ENCODE measurements at regions not wholly inside any gene's neighbourhood (a gene's known extent, or its start where the extent isn't known, plus 50 kb on each side); places are given as distances from the start of the nearest gene placed in this dataset.
"Not testable (repeated sequence)": the region's sequence is repeated elsewhere in the genome, so short reads cannot be mapped to it uniquely, and the experiment has no call there.

DNA sequence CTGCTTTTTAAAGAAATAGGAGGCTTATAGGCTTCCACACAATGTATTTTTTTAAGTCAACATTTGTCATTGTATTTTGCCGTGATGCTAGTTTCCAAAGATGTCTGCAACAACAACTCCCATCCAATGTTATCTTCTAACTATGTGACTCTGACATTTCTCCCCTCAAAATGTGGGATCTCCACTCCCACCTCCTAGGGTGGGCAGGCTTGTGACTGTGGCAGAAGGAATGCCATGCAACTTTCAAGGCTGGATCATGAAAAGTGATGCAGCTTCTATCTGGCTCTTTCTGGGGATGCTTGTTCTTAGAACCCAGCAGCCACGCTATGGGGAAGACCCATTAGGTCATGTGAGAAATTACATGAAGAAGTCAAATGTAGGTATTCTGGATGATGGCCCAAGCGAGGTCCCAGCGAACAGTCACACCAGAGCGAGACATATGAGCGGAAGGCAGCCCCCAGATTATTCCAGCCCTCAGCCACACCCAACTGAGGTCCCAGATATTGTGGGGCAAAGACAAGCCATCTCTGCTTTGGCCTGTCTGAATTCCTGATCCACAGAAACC is 124.3 kb downstream of the BDH1 start:
- DNase-seq (ENCODE audit: low read depth in 2 of 2), result no peak

DNA sequence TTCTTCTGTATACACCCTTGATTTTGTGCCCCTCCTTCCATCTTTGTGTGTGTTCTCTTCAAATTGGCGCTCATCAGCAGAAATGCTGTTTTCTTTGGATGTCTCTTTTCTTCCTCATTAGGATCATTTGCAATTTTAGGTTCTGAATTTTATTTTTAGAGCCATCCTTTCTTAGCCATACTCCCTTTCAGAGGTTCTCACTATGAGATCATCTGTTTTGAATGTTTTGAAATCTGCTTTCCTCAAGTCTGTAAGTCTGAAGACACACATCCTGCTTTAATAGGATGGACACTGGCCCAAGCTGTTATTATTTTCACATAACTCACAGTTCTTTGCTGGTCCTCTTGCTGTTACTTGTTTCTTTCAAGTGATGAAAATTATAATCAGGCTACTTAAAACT is 124.8 kb downstream of the BDH1 start:
- DNase-seq (ENCODE audit: low read depth in 2 of 2), result no peak

DNA sequence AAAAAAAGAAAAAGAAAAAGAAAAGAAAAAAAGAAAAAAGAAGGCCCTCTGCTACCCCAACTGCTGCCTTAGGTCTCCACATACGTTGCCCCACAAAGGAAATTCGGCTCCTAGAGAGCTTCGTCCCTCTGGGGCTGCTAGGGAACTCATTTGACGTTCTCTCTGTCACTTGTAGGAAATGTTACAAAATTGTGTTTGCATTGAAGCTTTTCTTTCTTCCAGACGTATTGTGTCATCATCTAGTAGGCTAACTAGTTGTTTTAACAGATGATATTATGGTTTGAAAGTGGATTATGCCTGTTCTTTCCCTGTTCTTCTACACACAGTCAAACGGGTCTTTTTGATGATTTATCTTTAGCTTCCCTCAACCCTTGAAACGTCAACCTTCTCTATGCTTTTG is 125.3 kb downstream of the BDH1 start:
- no peak for DNase-seq (ENCODE audit: low read depth in 2 of 2)

GRCh38 chr3:197428952-197429351 is 126.8 kb downstream of the BDH1 start:
- no peak for DNase-seq (ENCODE audit: low read depth in 2 of 2)

- peak; percentile 30 to 67 for DNase-seq (ENCODE audit: low read depth in 2 of 2)
These were observed 127.5 kb downstream of the BDH1 start for GRCh38 chr3:197428117-197428801.

DNA sequence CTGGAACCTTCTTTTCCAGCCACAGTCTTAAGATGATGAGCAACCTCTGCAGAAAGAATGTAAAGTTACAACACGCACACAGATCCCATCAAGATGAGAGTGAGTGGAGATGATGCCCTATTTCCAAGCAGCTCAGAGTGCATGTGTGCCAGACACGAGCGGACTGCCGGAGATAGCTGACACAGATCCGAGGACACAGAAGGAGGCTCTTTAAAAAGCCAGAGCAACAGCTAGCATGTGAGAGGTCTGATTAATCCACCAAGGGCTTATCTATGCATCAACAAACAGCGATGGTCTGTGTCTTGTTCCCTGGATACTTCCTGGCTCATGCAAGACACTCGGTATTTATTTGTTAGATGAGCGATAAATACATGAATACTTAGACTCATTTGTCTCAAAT is 128.6 kb upstream of the DLG1 start:
- no peak for DNase-seq (ENCODE audit: low read depth in 2 of 2)

- DNase-seq (ENCODE audit: low read depth in 2 of 2), result no peak
These were observed 127.7 kb upstream of the DLG1 start for GRCh38 chr3:197426121-197426566.

DNA sequence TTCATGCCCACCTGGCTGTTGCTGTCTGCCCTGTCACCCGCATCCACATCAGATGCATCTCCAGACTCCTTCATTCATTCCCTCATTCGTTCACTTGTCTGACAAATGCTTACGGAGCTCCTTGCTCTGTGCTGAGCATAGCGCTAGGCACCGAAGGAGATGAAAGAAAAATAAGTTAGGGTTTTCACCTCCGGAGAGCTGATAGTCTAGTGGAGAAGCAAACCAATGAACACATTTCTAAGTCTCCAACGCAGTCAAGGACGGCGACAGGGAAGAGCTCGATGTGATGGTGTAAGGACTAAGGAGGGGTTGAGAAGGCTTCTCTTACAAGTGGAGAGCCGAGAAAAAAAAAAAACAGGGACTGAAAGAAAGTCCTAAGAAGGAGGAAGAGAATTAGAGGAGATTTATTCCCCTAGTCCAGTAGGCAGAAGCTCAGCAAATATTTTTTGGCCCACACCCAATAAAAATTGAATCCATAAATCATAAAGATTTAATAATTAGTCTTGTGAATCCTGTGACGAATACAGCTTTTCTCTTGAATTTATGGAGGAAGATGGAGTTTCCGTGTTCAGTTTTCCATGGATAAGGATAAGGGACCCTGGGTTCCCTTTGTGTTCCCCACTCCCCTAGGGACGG is 127.2 kb upstream of the DLG1 start:
- DNase-seq (ENCODE audit: low read depth in 2 of 2), result no peak

DNA sequence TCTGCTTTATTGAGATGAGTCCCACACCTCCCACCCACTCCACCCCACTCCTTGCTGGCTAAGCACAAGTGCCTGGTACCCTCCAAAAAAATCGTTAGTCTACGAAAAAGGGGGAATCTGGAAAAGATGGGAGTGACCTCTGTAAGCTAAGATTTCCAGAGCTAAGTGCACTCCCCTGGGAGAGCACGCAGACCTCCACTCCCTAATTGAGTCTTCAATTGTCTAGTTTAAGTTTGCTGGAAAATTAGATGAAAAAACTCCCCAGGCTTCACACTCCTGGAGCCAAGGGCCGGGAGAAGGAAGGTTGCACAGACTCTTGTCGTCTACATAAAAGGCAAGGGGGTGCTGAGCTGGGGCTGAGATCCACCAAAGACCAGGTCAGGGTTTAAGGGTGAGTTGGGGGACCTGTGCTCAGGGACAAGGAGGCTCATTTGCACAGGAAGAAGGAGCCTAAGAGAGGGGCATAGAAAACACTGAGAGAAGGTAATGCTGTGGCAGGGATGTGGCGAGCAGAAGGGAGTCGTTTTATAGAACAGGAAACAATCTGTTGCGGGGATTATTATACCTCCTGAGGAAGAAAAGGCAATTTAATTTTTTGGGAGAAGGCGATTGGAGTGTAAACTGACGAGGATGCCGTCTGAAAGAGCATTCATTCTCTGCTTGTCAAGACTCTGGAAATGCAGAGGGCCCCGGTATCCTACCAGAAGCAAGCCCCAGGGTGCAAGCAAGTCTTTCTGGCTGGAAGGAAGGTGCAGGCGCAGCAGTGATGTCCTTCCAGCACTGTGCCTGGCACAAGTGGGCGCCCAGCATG is 126.5 kb upstream of the DLG1 start:
- DNase-seq (ENCODE audit: low read depth in 2 of 2), result no peak

DNA sequence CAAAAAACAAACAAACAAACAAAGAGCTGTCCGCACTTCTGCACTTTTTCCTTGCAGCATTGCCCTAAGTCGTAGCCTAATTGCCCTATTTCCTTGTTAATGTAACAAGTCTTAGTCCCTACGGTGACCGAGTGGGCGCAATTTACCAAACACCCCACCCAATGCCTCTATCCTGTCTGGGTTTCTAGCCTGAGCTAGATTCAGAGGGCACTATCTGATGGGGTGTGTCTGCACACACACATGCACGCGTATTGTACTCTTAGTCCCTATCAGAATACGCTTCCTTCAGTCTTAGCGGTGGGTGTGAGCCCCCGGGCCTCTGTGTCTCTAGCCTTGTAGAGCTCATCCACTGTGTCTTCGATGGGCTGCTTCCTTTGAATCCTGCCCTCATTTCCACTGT is 125.9 kb upstream of the DLG1 start:
- DNase-seq (ENCODE audit: low read depth in 2 of 2), result no peak

DNA sequence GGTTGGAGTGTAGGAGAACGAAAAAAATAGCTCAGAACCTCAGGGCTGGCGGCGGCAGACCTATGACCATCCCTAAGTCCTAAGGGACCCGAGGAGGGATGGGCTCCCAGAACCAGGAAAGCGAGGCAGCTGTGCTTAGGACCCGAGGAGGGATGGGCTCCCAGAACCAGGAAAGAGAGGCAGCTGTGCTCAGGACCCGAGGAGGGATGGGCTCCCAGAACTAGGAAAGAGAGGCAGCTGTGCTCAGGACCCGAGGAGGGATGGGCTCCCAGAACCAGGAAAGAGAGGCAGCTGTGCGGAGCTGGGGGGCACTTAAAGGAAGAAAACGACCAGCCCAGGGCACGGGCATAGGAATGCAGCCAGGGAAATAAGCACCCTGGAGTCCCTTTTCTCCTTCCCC is 125.0 kb upstream of the DLG1 start:
- no peak for DNase-seq (ENCODE audit: low read depth in 2 of 2)

GRCh38 chr3:197422506-197422905 is 124.1 kb upstream of the DLG1 start:
- no peak for DNase-seq (ENCODE audit: low read depth in 2 of 2)

GRCh38 chr3:197421021-197421420 is 122.6 kb upstream of the DLG1 start:
- no peak for DNase-seq (ENCODE audit: low read depth in 2 of 2)

DNA sequence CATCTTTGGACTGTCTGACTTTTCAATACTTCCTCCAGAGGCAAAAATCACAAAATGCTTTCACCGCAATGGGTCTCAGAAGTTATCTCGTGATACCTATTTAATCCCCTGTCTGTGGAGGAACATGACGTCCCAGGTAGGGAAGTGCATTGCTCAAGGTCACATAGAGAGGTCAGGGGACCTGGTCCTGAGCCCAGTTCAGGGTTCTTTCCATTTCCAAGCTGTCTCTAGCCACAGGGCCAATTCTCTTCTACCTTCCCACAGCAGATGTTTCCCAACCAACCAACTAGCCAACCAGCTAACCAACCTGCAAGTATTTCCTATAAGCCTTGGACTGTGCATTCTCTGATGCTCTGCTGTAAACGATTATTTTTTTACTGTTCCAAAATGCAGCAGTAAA is 122.2 kb upstream of the DLG1 start:
- DNase-seq (ENCODE audit: low read depth in 2 of 2), result no peak

DNA sequence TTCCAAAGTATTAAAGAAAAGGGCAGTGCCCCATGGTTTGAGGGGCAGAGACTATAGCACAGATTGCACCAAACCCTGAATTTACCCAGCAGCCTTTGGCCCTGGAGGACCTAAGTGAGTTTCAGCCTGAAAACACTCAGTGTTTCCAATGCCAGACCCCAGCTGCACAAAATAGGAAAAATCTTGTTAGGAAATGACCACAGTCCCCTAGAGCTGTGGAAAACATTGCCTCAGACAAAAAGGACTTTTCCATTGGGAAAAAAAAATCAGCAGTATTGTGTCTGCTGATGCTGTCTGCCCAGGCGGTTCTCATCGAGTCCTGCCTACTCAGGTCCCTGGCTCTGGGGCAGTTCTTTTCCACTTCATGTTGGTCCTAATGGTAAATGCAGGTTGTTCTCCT is 121.7 kb upstream of the DLG1 start:
- DNase-seq (ENCODE audit: low read depth in 2 of 2), result no peak

DNA sequence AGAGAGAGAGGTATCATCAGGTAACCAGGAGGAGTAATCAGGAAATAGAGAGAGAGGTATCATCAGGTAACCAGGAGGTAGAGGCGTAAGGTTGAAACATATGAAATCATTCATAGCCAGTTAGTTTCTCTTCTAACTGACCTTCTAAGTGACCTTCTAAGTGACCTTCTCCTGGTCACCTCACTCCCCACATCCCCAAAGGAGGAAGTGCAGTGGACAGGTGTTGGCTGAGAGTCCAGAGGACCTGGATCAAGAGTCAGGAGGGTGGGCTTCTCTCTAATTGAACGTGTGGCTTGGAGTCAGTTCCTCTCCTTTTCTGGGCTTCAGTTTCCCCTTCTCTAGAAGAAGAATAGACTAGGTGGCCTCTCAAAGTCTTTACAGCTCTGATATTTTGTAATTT is 121.3 kb upstream of the DLG1 start:
- DNase-seq (ENCODE audit: low read depth in 2 of 2), result no peak

DNA sequence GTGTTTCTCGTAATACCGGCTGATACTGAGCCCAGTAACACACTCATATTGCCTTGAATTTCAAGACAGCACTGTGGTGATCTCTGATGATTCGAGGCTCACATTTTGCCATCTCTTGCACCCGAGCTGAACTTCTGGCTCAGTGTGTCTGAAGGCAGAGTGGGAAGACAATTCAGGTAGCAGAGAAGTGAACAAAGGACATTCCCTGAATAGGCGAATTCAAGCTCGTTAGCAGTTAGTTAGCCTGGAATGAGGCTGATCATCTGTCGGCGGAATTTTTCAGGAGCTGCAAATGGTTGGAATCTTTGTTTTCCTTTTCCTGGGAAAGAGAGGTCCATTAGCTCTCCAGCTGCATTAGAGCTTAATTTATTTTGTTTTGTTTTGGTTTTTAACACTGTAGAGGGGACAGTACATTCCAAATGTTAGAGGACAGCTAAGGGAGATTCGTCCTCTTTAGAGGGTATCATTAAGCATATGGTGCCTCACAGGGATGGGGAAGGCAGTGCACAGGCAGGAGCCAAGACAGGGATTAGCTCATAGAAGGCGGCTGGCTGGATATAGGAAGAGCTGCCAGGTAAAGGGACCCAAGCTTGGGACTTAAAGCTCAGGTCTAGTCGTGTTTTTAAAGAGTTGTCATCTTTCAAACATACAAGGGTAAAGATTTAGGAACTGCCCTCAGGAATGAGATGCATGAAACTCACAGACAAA is 119.7 kb upstream of the DLG1 start:
- no peak for DNase-seq (ENCODE audit: low read depth in 2 of 2)

- DNase-seq (ENCODE audit: low read depth in 2 of 2), result no peak
These were observed 119.0 kb upstream of the DLG1 start for GRCh38 chr3:197417441-197417840.

GRCh38 chr3:197411899-197412298 is 113.5 kb upstream of the DLG1 start:
- DNase-seq (ENCODE audit: low read depth in 2 of 2), result not testable (repeated sequence)

DNA sequence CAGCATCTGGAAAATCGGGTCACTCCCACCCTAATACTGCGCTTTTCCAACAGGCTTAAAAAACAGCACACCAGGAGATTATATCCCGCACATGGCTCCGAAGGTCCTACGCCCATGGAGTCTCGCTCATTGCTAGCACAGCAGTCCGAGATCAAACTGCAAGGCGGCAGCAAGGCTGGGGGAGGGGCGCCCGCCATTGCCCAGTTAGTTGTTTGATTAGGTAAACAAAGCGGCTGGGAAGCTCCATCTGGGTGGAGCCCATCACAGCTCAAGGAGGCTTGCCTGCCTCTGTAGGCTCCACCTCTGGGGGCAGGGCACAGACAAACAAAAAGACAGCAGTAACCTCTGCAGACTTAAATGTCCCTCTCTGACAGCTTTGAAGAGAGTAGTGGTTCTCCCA is 111.8 kb upstream of the DLG1 start:
- not testable (repeated sequence) for DNase-seq (ENCODE audit: low read depth in 2 of 2)

- DNase-seq (ENCODE audit: low read depth in 2 of 2), result no peak
These were observed 110.0 kb upstream of the DLG1 start for GRCh38 chr3:197408177-197408957.

Measured in stimulated activated CD4-positive, alpha-beta T cell treated with anti-CD3 and anti-CD28 coated beads, Interleukin-12 subunit alpha, Interleukin-12 subunit beta, amount 100 ng/mL, for 24 hours (primary cell).